ENCODE measurements at regions not wholly inside any gene's neighbourhood (a gene's known extent, or its start where the extent isn't known, plus 50 kb on each side); places are given as distances from the start of the nearest gene placed in this dataset.

GRCh38 chr1:239930686-239931262 lies 160.9 kb upstream of the FMN2 start:
- intact Hi-C loops (cut with micrococcal nuclease), result no loop called here
- H3K4me1 ChIP-seq (ENCODE audit: control insufficient read depth in 1 of 2, insufficient read depth in 2 of 2, low read length in 2 of 2), result peaks cover 0 to under 1% of the 10 kb centered on the region in 2 donors
- no peaks in the 10 kb centered on the region for H3K27me3 ChIP-seq (ENCODE audit: control insufficient read depth in 2 of 2, insufficient read depth in 2 of 2, low read length in 2 of 2)
- H3K27ac ChIP-seq (ENCODE audit: low read depth in 1 of 2, low read length in 2 of 2), result no peak overlapping the region
- H3K36me3 ChIP-seq (replicated peaks in 1 of 2; ENCODE audit: control insufficient read depth in 1 of 2, insufficient read depth in 2 of 2, low read length in 2 of 2), result no peaks in the 10 kb centered on the region
- Mint-ChIP-seq H3K36me3 (no peaks in the 10 kb centered on the region), H3K4me3 (no peak overlapping the region), H3K9me3 (peaks cover 0 to 5% (median 1%) of the 10 kb centered on the region in 7 donors), H3K27me3 (ENCODE audit: low read depth in 3 of 3) (peaks cover 0 to 3% (median 2%) of the 10 kb centered on the region in 3 donors), H3K27ac (peak overlapping the region in 1 of 7 donors; percentile 73), H3K4me1 (peaks cover 3% of the 10 kb centered on the region)
- no peak overlapping the region for H3K4me3 ChIP-seq (replicated peaks in 1 of 3; ENCODE audit: low read depth in 2 of 3, low read length in 3 of 3)
- DNase-seq, result no peak
- WGBS (ENCODE audit: insufficient coverage), result 100% methylated on average over 1 of the region's 3 CpGs
- no peaks in the 10 kb centered on the region for H3K79me2 ChIP-seq (ENCODE audit: insufficient read depth, low read length)
- no peaks in the 10 kb centered on the region for H4K20me1 ChIP-seq (ENCODE audit: insufficient read depth, low read length)
- no peaks in the 10 kb centered on the region for H3K9me3 ChIP-seq (replicated peaks in 1 of 2; ENCODE audit: control insufficient read depth in 1 of 2, insufficient read depth in 1 of 2, low read length in 2 of 2)
- H2AFZ ChIP-seq (ENCODE audit: insufficient read depth, low read depth, low read length, poor library complexity, severe bottlenecking), result no peak overlapping the region
- H3K4me2 ChIP-seq (replicated peaks; ENCODE audit: extremely low read depth, low read length, poor library complexity, severe bottlenecking), result no peak overlapping the region
- no peak overlapping the region for H3K9ac ChIP-seq (ENCODE audit: insufficient read depth, low read length, poor library complexity, severe bottlenecking)
- TF ChIP-seq, protein P1, sequence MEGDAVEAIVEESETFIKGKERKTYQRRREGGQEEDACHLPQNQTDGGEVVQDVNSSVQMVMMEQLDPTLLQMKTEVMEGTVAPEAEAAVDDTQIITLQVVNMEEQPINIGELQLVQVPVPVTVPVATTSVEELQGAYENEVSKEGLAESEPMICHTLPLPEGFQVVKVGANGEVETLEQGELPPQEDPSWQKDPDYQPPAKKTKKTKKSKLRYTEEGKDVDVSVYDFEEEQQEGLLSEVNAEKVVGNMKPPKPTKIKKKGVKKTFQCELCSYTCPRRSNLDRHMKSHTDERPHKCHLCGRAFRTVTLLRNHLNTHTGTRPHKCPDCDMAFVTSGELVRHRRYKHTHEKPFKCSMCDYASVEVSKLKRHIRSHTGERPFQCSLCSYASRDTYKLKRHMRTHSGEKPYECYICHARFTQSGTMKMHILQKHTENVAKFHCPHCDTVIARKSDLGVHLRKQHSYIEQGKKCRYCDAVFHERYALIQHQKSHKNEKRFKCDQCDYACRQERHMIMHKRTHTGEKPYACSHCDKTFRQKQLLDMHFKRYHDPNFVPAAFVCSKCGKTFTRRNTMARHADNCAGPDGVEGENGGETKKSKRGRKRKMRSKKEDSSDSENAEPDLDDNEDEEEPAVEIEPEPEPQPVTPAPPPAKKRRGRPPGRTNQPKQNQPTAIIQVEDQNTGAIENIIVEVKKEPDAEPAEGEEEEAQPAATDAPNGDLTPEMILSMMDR (IDR thresholded peaks at IDR 0.05), result no peak

DNA sequence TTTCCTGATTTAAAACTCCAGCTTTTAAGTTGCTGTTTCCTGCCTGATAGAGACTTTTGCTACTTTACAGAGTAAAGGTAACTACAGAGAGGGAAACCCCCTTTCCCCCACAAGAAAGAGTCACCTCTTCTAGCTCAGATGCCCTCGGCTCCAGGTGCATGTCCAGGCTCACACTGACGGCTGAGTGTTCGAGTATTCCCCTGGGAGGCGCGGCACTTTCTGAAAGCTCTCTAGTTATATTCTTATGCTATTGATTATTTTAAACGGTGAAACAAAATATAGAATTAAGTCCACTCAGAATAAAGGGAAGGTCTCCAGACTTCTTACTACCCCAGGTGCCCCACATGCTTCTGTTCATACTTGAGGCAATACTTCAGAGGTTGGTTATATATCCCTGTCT lies 160.3 kb upstream of the FMN2 start:
- Mint-ChIP-seq H3K4me1 (peaks cover 7% of the 10 kb centered on the region), H3K36me3 (no peaks in the 10 kb centered on the region), H3K27me3 (ENCODE audit: low read depth in 3 of 3) (peaks cover 0 to 3% (median 2%) of the 10 kb centered on the region in 3 donors), H3K27ac (no peak overlapping the region), H3K4me3 (no peak overlapping the region), H3K9me3 (peaks cover 0 to 5% (median 1%) of the 10 kb centered on the region in 7 donors)
- DNase-seq, result no peak
- Histone ChIP-seq H3K36me3 (replicated peaks in 1 of 2; ENCODE audit: control insufficient read depth in 1 of 2, insufficient read depth in 2 of 2, low read length in 2 of 2) (no peaks in the 10 kb centered on the region), H3K4me1 (ENCODE audit: control insufficient read depth in 1 of 2, insufficient read depth in 2 of 2, low read length in 2 of 2) (peaks cover 4 to 6% of the 10 kb centered on the region in 2 donors), H4K20me1 (ENCODE audit: insufficient read depth, low read length) (no peaks in the 10 kb centered on the region), H3K27ac (ENCODE audit: low read depth in 1 of 2, low read length in 2 of 2) (no peak overlapping the region), H3K4me3 (replicated peaks in 1 of 3; ENCODE audit: low read depth in 2 of 3, low read length in 3 of 3) (no peak overlapping the region), H3K27me3 (ENCODE audit: control insufficient read depth in 2 of 2, insufficient read depth in 2 of 2, low read length in 2 of 2) (no peaks in the 10 kb centered on the region), H3K9ac (ENCODE audit: insufficient read depth, low read length, poor library complexity, severe bottlenecking) (no peak overlapping the region), H3K9me3 (replicated peaks in 1 of 2; ENCODE audit: control insufficient read depth in 1 of 2, insufficient read depth in 1 of 2, low read length in 2 of 2) (no peaks in the 10 kb centered on the region), H3K79me2 (ENCODE audit: insufficient read depth, low read length) (no peaks in the 10 kb centered on the region), H3K4me2 (replicated peaks; ENCODE audit: extremely low read depth, low read length, poor library complexity, severe bottlenecking) (no peak overlapping the region), H2AFZ (ENCODE audit: insufficient read depth, low read depth, low read length, poor library complexity, severe bottlenecking) (no peak overlapping the region)
- TF ChIP-seq, protein P1 (IDR thresholded peaks at IDR 0.05), result no peak
- intact Hi-C loops (cut with micrococcal nuclease), result no loop called here
- WGBS (ENCODE audit: insufficient coverage), result no CpG with 5 or more reads among the region's 6 CpGs

All from CD14-positive monocyte (primary cell).